Stimulated activated CD4-positive, alpha-beta T cell treated with anti-CD3 and anti-CD28 coated beads, TNF-alpha, amount 100 ng/mL, for 48 hours (primary cell): ENCODE measurements at regions not wholly inside any gene's neighbourhood (a gene's known extent, or its start where the extent isn't known, plus 50 kb on each side); places are given as distances from the start of the nearest gene placed in this dataset.
"Not testable (repeated sequence)": the region's sequence is repeated elsewhere in the genome, so short reads cannot be mapped to it uniquely, and the experiment has no call there.

Source experiments
- DNase-seq, 3 donors: peaks; one replicate each; pipeline ENCODE4 v3.0.0-alpha.2; 2020; ENCODE audit warnings: low read depth in 3 of 3

- DNase-seq, result no peak
These were observed 165.7 kb upstream of the TSC22D2 start for GRCh38 chr3:150242220-150242936.

- no peak for DNase-seq
These were observed 167.2 kb upstream of the TSC22D2 start for GRCh38 chr3:150240891-150241290.

DNA sequence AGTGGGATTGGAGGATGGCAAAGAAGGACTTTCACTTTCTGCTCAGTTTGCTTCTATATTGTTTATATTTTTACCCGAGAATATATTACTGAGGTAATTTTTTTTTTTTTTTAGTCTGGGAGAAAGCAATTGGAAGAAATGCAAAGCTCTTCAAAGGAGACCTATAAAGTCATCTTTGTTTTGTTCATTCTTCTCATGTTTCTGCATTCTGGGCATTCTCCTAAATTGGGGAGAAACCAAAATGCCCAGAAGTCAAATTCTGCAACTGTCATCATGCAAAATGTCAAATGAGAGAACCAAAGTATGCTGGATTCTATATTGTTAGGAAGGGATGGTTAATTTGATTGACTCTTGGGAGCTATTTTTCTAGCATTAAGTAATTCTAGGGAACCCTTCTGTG, 168.3 kb upstream of the TSC22D2 start:
- DNase-seq, result no peak

GRCh38 chr3:150238995-150239619, 169.0 kb upstream of the TSC22D2 start:
- DNase-seq, result no peak

DNA sequence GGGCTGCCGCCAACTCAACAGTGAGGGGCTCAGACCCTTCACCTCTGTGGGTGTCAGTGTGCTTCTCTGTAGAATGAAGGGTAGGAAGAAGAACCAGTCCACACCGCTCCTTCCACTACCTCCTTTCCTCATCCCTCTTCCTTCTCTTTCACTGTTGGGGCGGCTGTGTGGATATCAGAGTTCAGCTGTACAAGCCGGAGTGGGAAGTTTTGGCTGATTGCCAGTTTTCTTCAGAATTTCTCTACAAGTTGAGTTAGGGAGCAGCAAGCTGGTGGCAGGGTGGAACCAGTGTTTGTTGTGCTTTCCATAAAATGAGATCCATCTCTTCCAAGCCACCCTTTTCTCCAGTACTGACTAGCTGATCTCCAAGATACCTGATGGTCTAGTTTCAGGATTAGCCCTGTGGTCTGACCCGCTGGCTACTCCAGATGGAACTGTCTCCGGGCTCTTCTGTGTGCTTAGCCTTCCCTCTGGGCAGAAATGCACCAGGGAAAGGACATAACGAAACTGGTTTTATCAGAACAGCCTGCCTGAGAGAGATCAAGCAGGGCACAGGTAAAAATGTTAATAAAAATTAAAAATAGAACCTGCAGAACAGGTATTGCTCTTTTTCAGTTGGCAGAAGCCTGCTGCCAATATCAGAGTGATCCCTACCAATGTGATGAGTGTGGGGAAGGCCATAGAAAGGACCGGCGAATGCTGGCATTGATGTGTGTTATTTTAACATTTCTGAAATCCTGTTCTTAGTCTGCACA, 169.9 kb upstream of the TSC22D2 start:
- no peak for DNase-seq

GRCh38 chr3:150237490-150237889, 170.6 kb upstream of the TSC22D2 start:
- no peak for DNase-seq

DNA sequence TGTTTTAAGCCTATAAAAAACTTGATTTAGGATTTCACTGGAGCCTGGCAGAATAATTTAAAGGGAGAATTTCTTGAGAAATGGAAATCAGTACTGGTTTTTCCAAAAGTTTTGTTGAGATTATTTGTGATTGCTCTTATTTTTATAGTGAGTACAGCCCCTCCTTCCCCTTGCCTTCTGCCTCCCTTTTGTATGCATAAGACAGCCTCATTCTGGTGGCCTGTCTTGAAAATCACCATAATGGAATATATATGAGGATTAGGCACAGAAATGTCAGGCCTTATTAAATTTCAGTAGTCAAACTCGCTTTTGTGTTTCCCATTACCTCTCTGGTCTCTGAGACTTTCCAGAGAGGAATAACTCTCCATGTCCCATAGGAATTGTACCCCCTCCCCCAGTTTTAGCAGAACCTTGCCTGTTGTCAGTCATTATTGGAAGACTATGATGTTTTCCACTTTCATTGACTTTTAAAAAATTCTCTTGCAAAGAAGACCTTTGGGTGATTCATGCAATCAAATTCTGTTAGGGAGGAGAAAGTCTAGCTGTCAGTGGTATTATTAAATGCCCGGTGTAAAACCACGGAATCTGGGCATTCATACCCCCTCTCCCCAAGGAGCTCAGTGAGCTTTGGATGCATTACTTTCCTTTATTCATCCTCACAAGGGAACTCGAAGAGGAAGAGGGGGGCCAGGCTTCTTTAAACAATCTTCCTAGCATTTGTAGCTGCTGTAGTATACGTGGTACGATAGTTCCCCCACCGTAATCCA, 171.6 kb upstream of the TSC22D2 start:
- DNase-seq, result no peak

DNA sequence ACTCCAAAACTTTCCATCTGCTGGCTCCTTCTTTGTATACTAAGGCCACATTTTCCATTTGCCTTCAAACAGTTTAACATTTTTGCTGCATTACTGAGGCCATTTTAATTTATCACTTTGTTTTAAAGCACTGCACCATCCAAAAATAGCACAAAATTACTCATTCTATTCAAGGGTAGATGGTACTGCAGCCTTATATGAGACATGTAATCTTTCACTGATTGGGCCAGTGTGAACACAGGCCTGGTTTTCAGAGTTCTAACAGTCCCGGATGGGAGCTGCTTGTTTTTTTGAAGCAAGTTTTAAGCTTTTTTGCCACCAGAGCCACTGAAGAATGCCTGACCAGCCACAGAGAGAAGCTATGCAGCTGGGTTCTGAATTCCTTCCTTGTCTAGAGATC, 172.3 kb upstream of the TSC22D2 start:
- DNase-seq, result no peak

GRCh38 chr3:150232992-150233451, 175.1 kb upstream of the TSC22D2 start:
- no peak for DNase-seq

DNA sequence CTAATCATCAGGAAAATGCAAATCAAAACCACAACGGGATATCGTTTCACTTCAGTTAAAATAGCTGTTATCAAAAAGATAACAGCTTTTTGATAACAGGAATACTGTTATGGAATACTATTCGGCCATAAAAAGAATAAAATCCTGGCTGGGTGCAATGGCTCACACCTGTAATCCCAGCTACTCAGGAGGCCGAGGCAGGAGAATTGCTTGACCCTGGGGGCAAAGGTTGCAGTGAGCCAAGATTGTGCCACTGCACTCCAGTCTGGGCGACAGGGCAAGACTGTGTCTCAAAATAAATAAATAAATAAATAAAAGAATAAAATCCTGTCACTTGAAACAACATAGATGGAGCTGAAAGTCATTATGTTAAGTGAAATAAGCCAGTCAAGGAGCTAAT, 178.1 kb upstream of the TSC22D2 start:
- DNase-seq, result no peak

- not testable (repeated sequence) for DNase-seq
These were observed 179.5 kb upstream of the TSC22D2 start for GRCh38 chr3:150228626-150229025.

DNA sequence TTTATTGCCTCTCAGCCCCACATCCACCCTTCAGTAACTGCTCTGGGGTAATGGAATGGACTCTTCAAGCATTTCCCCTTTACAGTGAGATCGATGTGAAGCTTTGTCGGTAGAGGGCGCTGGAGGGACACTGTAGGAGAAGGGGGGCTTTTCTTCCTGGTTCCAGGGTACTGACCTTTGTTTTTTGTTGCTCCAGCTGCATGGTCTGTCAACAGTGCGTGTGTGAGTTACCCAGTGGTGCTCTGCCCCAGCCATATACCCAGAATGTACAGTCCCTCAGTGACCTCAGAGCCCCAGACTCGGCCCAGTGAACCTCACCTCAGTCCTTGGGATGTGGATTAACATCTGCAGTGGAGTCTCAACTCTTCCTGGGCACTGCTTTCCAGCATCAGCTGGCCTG, 180.3 kb upstream of the TSC22D2 start:
- DNase-seq, result peak; percentile 2 to 30 (median 5)

GRCh38 chr3:150225986-150226385, 182.1 kb upstream of the TSC22D2 start:
- DNase-seq, result no peak

GRCh38 chr3:150223558-150223957, 184.5 kb upstream of the TSC22D2 start:
- no peak for DNase-seq

- DNase-seq, result no peak
These were observed 185.2 kb upstream of the TSC22D2 start for GRCh38 chr3:150222691-150223489.

- DNase-seq, result no peak
These were observed 186.1 kb upstream of the TSC22D2 start for GRCh38 chr3:150221904-150222523.

GRCh38 chr3:150220799-150221198, 187.3 kb upstream of the TSC22D2 start:
- DNase-seq, result no peak

DNA sequence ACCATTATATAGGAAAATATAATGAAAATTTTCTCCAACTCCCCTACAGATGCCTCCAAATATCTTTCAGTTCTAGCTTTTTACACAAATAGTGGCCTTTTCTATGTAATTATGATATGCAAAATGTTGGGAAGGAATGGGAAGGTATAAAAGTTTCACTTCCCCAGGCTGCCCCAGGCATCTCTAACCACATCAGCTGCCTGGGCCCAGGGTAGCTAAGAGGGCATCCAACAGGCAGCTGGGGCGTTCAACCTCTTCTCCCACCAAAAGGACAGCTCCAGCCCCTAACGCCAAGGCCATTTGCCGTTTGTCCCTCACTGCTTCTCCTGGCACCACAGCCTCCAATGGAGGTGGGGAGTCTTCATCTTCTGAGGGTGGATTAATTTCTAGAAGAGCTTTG, 188.1 kb upstream of the TSC22D2 start:
- DNase-seq, result no peak

GRCh38 chr3:150218841-150219240, 189.3 kb upstream of the TSC22D2 start:
- DNase-seq, result no peak

DNA sequence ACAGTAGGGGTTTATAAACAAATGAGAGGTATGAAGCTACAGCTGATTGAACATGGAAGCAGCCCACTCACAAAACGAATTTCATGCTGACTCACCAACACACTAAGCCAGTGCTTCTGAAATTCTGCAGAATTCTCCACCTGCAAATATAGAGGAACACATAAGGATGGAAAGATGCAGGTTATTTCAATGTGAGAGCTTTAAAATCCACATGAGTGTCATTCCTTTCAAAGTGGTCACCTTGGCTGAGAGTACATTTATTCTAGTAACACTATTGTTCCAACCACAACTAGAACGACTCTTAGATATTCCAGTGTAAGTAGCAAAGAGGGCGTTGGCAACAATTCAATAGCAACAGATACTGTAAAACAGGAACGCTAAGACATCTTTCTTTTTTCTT, 189.9 kb upstream of the TSC22D2 start:
- no peak for DNase-seq

GRCh38 chr3:150217691-150218090, 190.4 kb upstream of the TSC22D2 start:
- no peak for DNase-seq
